SU-DHL-6 (cell line): ENCODE measurements at regions not wholly inside any gene's neighbourhood (a gene's known extent, or its start where the extent isn't known, plus 50 kb on each side); places are given as distances from the start of the nearest gene placed in this dataset.

Experiments
- EZH2phosphoT487 ChIP-seq: fragments of 200-600 bp; sonication (generic), shearing (Covaris generic); conservative IDR thresholded peaks from 2 replicates; pipeline ENCODE4 v1.6.1; 2018; ENCODE audit warnings: mild to moderate bottlenecking, antibody characterized with exemption, low read length, moderate library complexity, mixed read lengths
- TF ChIP-seq, protein P1 (sequence below): fragments of 200-600 bp; sonication (generic); IDR thresholded peaks from one replicate; pipeline ENCODE4 v1.5.1; 2017; ENCODE audit warnings: antibody characterized with exemption, mild to moderate bottlenecking, low read length, moderate library complexity; ENCODE audit not compliant: insufficient read depth, poor library complexity, severe bottlenecking

DNA sequence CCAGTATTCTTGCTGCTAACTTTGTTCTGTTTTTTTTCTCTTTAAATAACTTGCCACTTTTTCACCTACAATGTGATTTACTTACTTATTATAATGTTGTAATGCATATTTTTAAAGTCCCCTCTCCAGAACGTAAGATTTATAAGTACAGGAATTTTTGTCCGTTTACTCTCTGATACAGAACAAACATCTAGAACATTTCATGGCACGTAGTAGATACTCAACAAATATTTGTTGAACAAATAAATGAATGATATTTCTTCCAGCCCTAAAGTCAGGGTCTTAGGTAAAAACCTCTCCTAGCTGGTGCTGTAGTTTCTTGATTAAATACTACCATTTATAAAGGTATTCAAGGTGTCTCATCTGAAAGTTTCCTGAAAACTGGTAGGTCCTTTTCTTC lies 125.1 kb downstream of the ZBTB18 start:
- TF ChIP-seq, protein P1, sequence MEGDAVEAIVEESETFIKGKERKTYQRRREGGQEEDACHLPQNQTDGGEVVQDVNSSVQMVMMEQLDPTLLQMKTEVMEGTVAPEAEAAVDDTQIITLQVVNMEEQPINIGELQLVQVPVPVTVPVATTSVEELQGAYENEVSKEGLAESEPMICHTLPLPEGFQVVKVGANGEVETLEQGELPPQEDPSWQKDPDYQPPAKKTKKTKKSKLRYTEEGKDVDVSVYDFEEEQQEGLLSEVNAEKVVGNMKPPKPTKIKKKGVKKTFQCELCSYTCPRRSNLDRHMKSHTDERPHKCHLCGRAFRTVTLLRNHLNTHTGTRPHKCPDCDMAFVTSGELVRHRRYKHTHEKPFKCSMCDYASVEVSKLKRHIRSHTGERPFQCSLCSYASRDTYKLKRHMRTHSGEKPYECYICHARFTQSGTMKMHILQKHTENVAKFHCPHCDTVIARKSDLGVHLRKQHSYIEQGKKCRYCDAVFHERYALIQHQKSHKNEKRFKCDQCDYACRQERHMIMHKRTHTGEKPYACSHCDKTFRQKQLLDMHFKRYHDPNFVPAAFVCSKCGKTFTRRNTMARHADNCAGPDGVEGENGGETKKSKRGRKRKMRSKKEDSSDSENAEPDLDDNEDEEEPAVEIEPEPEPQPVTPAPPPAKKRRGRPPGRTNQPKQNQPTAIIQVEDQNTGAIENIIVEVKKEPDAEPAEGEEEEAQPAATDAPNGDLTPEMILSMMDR, result no peak
- TF ChIP-seq EZH2phosphoT487, result no peak
